GM12875 (cell line): ENCODE measurements at regions not wholly inside any gene's neighbourhood (a gene's known extent, or its start where the extent isn't known, plus 50 kb on each side); places are given as distances from the start of the nearest gene placed in this dataset.

ENCODE experiments used
- H3K4me3 ChIP-seq: one replicate; pipeline ENCODE4 v1.5.1; 2011; ENCODE audit warnings: low read depth, low read length, control low read depth
- TF ChIP-seq, protein P1 (sequence below): IDR thresholded peaks from 2 replicates; pipeline ENCODE4 v1.5.1; 2011; ENCODE audit warnings: low read depth, mild to moderate bottlenecking, control low read depth, inconsistent platforms, low read length, moderate library complexity, borderline replicate concordance; ENCODE audit not compliant: insufficient read depth

DNA sequence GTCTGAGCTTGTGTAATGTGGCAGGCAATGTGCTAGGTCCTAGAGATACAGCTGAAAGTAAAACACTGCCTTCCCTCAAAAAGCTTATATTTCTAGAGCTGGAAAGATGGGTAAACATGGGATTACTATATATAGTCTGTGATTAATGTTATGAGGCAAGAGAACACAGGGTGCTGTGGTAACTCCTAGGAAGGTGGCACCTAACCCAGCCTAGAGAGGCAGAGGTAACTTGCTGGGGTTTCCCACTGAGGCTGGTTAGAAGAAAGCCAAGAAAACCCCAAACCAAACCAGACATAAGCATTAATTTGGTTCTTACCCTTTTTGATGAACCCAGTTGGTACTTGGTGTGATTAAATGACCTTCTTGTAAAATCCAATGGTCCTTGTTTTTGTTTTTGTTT is 315.0 kb downstream of the PPP1R2C start:
- TF ChIP-seq, protein P1, sequence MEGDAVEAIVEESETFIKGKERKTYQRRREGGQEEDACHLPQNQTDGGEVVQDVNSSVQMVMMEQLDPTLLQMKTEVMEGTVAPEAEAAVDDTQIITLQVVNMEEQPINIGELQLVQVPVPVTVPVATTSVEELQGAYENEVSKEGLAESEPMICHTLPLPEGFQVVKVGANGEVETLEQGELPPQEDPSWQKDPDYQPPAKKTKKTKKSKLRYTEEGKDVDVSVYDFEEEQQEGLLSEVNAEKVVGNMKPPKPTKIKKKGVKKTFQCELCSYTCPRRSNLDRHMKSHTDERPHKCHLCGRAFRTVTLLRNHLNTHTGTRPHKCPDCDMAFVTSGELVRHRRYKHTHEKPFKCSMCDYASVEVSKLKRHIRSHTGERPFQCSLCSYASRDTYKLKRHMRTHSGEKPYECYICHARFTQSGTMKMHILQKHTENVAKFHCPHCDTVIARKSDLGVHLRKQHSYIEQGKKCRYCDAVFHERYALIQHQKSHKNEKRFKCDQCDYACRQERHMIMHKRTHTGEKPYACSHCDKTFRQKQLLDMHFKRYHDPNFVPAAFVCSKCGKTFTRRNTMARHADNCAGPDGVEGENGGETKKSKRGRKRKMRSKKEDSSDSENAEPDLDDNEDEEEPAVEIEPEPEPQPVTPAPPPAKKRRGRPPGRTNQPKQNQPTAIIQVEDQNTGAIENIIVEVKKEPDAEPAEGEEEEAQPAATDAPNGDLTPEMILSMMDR = no peak

DNA sequence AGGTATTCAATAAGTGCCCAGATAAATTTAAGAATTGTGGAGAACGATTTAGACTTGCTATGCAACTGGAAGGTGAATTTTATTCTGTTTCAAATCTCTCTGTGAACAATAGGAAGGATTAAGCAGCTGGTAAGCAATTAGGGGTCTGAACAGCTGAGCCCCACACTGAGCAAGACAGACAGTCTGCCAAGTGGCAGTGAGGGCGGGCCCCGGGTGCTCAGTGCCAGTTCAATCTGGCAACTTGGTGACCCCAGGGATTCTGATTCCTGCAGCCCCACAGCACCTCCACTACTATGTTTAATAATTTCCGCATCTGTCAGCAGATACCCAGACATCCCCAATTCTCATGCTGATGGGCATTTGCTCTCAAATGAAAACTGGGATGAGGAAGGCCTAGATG is 317.3 kb downstream of the PPP1R2C start:
- TF ChIP-seq, protein P1 = no peak
- no peak overlapping the region for H3K4me3 ChIP-seq

More for the DNA sequence above, 315.0 kb downstream of the PPP1R2C start:
- H3K4me3 ChIP-seq = no peak overlapping the region

DNA sequence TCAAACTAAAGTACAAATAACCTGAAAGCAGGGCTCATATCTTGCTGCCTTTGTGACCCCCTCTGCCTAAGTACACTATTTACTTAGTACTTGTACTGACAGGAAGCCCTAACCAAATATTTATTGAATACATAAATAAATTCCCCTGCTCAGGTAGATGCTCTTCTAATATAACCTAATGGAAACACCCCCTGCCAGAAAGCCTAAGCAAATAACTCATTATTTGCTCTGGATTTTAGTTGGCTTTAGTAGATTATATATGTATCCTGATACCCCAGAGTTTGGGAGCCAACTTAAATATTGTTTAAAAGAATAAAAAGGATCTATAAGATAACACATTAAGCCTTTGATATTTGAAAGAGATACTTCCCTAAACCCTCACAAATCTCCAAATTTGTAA is 318.2 kb downstream of the PPP1R2C start:
- TF ChIP-seq, protein P1 = no peak
- no peak overlapping the region for H3K4me3 ChIP-seq

DNA sequence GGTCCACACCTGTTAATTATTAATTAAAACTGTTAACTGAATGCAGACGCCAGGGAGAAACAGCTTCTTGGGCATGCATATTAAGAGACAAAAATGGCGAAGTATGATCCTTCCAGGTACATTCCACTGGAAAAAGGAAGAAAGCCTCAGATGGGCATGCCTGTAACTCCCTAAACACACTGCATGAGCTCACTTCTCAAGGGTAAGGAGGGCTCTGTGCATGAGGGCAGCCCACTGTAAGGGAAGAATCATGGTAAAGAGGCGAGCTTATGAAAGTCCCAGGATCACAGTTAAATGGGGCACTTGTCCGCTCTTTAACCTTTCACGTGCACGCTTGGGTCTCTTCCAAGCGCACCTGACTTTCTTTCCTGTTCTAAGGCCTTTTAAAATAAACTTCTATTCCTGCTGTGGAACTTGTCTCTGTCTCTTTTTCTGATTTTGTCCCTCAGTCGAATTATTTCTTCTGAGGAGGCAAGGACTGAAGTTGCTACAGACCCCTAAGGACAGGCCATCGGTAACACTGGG is 321.7 kb downstream of the PPP1R2C start:
- H3K4me3 ChIP-seq = no peak overlapping the region
- TF ChIP-seq, protein P1 = no peak

DNA sequence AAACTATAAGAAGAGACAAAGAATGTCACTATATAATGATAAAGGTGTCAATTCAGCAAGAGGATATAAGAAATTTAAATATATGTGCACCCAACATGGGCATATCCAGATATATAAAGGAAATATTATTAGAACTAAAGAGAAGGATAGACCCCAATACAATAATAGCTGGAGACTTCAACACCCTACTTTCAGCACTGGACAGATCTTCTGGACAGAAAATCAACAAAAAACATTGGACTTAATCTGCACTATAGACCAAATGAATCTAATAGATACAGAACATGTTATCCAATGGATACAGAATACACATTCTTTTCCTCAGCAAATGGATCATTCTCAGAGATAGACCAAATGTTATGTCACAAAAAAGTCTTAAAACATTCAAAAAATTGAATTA is 327.7 kb downstream of the PPP1R2C start:
- H3K4me3 ChIP-seq = no peak overlapping the region
- TF ChIP-seq, protein P1 = no peak

DNA sequence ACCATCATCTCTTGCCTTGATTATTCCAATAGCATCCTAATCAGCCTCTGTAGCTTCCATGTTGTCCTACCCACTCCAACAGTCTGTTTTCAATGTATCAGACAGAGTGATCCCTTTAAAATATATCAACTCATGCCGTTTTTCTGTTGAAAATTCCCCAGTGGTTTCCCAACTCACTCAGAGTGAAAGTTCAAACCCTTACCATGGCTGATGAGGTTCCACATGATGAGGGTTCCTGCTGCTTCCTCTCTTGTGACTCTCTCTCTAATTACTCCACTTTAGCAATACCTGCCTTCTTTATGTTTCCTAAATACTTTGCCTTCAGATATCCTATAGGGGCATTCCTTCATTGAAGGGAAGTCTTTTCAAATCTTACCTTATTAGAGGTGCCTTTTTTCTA is 334.7 kb downstream of the PPP1R2C start:
- TF ChIP-seq, protein P1 = no peak
- no peak overlapping the region for H3K4me3 ChIP-seq

DNA sequence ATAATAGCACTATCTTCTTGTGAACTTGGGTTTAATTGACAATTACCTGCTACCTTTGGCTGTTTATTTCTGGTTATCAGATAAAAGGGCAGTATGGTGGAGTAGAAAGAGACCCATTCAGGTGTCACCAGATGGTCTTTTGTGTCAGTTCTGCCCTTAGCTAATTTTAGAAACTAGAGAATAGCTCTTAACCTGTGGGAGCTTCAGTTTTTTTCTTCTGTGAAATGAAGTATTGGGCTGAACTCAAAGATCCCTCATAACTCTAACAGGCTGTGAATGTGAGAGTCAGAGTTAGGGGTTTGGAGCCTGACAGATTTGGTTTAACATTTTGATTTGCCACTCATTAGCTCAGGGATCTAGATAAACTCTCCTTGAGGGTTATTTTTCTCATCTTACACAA is 335.2 kb downstream of the PPP1R2C start:
- TF ChIP-seq, protein P1 = no peak
- H3K4me3 ChIP-seq = no peak overlapping the region
